GM21447 (cell line): ENCODE measurements at regions not wholly inside any gene's neighbourhood (a gene's known extent, or its start where the extent isn't known, plus 50 kb on each side); places are given as distances from the start of the nearest gene placed in this dataset.
"Not testable (repeated sequence)": the region's sequence is repeated elsewhere in the genome, so short reads cannot be mapped to it uniquely, and the experiment has no call there.

Source experiments
- ATAC-seq: cut with Tn5 transposase; IDR thresholded peaks from one replicate; pipeline ENCODE4 v1.9.1; 2021; ENCODE audit not compliant: unreplicated experiment

DNA sequence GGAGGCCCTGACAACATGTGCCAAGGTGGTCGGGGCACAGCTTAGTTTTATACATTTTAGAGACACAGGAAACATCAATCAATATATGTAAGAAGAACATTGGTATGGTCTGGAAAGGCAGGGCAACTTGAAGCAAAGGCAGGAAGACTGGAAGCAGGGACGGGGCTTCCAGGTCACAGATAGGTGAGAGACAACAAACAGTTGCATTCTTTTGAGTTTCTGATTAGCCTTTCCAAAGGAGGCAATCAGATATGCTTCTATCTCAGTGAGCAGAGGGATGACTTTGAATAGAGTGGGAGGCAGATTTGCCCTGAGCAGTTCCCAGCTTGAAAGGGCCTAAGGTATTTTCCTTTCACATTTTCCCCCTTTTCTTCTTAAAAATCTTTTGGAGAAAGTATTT lies 311.0 kb upstream of the RGS17 start:
- no peak for ATAC-seq

DNA sequence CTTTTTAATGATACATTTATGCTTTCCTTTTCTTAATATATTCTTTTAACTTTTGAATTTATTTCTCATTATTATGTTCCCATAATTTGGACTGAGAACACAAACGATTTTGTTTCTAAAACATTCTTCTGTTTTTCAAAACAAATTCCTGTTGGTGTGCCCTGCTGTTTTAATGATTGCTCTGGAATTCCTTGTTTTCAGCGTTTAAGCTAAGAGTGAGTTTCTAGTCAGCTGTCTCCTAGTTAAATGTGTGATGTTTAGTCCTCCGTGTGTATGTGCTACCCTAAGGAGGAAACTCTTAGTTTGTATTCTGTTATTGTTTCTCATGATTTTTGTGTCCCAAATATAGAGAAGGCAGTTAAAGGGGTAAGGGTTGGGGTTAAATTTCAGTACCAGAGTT lies 306.1 kb upstream of the RGS17 start:
- no peak for ATAC-seq

GRCh38 chr6:153436351-153436750 lies 305.3 kb upstream of the RGS17 start:
- no peak for ATAC-seq

DNA sequence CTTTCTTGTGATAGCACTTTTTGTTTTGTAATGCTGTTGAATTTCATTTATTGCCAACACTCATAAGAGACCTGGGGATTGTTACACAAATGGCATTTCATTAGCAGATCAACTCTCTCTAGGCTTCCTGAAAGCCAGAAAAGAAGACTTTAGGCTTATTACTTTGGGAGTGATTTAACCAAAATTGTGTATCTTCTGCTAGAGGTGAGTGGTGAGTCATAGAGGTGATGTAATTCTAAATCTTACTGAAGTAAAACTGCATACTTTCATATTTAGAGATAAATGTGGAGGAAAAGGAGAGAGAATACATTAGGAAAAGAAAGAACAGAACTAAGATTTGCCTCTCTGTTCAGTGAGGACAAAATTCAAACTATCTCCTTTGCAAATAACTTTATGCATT lies 304.7 kb upstream of the RGS17 start:
- no peak for ATAC-seq

- no peak for ATAC-seq
These were observed 294.5 kb upstream of the RGS17 start for GRCh38 chr6:153425536-153425935.

- no peak for ATAC-seq
These were observed 293.8 kb upstream of the RGS17 start for GRCh38 chr6:153424719-153425400.

- no peak for ATAC-seq
These were observed 281.4 kb upstream of the RGS17 start for GRCh38 chr6:153412519-153412918.

GRCh38 chr6:153411070-153411648 lies 280.1 kb upstream of the RGS17 start:
- ATAC-seq, result no peak

DNA sequence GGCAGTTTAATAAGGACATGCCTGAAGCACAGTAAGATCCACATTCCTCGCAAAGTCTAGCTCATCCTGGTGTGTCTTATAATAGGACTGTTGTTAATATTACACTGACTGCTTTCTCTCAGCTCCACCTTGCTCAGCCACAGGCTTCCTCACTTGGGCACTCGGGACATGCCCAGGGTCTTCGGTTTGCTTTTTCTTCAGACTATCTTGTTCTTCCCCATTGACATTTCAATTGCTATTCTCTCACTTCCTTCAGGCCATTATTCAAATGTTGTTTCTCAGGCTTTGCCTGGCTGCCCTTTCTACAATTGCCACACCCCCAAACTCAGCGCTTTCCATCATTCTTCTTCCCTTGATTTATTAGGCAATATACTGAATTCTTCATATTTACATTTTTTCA lies 274.8 kb upstream of the RGS17 start:
- ATAC-seq, result no peak

GRCh38 chr6:153401751-153402150 lies 270.7 kb upstream of the RGS17 start:
- ATAC-seq, result no peak

GRCh38 chr6:153392156-153392555 lies 261.1 kb upstream of the RGS17 start:
- ATAC-seq, result no peak

- ATAC-seq, result no peak
These were observed 242.8 kb upstream of the RGS17 start for GRCh38 chr6:153373869-153374268.

GRCh38 chr6:153368131-153368530 lies 237.0 kb upstream of the RGS17 start:
- no peak for ATAC-seq

- no peak for ATAC-seq
These were observed 235.9 kb upstream of the RGS17 start for GRCh38 chr6:153367021-153367420.

GRCh38 chr6:153357391-153357790 lies 226.3 kb upstream of the RGS17 start:
- no peak for ATAC-seq

- ATAC-seq, result no peak
These were observed 209.5 kb upstream of the RGS17 start for GRCh38 chr6:153340568-153340967.

DNA sequence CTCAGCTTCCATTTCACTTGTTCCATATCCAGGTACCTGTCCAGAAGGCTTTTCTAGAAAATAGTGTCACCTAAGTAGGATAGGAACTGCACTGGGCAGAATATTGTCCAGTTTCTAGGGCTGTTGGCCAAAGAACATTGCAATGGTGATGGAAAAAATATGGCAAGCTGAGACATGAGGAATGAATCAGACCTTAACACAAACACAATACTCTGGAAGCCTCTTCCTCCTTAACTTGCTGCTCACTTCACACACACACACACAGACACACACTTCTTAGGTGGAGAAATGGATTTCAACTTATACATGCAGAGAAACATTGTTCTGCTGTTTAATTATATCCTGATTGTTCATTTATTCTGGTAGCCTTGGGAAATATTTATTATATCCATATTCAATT lies 203.0 kb upstream of the RGS17 start:
- ATAC-seq, result no peak

- not testable (repeated sequence) for ATAC-seq
These were observed 200.1 kb upstream of the RGS17 start for GRCh38 chr6:153331221-153331620.

DNA sequence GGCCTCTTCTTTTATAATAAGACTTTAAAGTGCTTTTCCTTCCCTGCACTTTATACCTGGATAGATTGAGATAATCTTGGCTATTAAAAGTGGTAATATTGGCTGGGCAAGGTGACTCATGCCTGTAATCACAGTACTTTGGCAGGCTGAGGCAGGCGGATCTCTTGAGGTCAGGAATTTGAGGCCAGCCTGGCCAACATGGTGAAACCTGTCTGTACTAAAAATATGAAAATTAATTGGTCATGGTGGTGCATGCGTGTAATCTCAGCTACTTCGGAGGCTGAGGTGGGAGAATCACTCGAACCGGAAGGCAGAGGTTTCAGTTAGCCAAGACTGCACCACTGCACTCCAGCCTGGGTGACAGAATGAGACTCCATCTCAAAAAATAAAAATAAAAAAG lies 197.1 kb upstream of the RGS17 start:
- ATAC-seq, result no peak

DNA sequence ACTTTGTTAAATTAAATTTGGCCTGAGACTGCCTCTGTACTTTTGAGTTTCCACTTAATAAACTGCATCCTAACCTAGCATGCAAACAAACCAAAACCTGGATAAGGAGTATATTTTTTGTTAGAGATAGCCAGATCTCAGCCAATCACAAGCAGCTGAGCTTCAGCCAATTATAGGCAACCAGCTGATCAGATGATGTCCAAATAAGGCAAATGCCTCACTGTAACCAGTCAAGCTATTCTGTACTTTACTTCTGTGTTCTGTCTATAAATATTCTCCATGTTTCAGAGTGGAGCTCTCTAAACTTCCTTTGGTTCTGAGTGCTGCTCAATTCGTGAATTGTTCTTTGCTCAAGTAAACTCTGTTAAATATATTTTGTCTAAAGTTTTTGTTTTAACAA lies 194.6 kb upstream of the RGS17 start:
- no peak for ATAC-seq

DNA sequence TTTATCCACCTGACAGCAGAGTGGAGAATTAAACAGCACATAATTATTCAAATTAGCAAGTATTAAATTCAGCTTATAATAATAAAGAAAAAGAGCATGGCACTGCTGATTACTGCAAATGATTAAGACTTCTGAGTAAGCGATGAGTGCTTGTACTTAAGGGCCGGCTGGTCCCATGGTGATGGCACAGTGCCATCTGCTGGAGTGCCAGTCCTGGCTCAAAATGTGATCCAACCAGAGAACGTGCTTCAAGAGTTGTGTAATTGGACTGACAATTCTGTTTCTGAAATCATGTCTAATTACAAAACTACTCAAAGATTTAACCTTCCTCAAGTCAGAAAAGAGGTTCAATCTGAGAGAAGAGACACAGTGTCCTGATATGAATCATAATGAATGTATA lies 181.6 kb upstream of the RGS17 start:
- no peak for ATAC-seq

GRCh38 chr6:153309651-153310050 lies 178.6 kb upstream of the RGS17 start:
- no peak for ATAC-seq

GRCh38 chr6:153302133-153302532 lies 171.1 kb upstream of the RGS17 start:
- no peak for ATAC-seq
